HEK293 (cell line): ENCODE measurements at regions not wholly inside any gene's neighbourhood (a gene's known extent, or its start where the extent isn't known, plus 50 kb on each side); places are given as distances from the start of the nearest gene placed in this dataset.

Experiments
- CTCF ChIA-PET: fragments of 350-600 bp; formaldehyde crosslinking; extraction: SDS; loops from one replicate; lab custom pipeline; 2021; ENCODE audit warnings: antibody characterized with exemption; lab: Yijun Ruan, JAX
- POLR2A ChIA-PET: fragments of 300-600 bp; formaldehyde crosslinking; extraction: SDS; loops from one replicate; lab custom pipeline; 2020; ENCODE audit warnings: antibody characterized with exemption, inconsistent platforms; lab: Yijun Ruan, JAX
- H3K27ac ChIP-seq: fragments of 200-500 bp; sonication (Bioruptor generic); 2 replicates; pipeline ENCODE4 v1.5.1; 2014; ENCODE audit warnings: low read depth, low read length, control low read depth, inconsistent platforms; ENCODE audit errors: extremely low read depth
- H3K36me3 ChIP-seq, 2 experiments: fragments of 200-500 bp in 1 of 2; sonication (Bioruptor generic) in 1 of 2; 1 replicate in 1 of 2; 2 replicates in 1 of 2; pipeline ENCODE4 v1.5.1; 2014 to 2017; ENCODE audit warnings: inconsistent platforms in 2 of 2, low read length in 2 of 2; ENCODE audit not compliant: control insufficient read depth in 2 of 2, insufficient read depth in 1 of 2
- H3K4me1 ChIP-seq: fragments of 200-500 bp; sonication (Bioruptor generic); 2 replicates; pipeline ENCODE4 v1.5.1; 2014; ENCODE audit warnings: mild to moderate bottlenecking, low read length, inconsistent platforms; ENCODE audit not compliant: control insufficient read depth, insufficient read depth
- H3K4me3 ChIP-seq: 2 replicates; pipeline ENCODE4 v1.5.1; 2011; ENCODE audit warnings: low read depth, mild to moderate bottlenecking, control low read depth, low read length, moderate library complexity
- H3K9me3 ChIP-seq: fragments of 200-500 bp; sonication (Bioruptor generic); 2 replicates; pipeline ENCODE4 v1.5.1; 2014; ENCODE audit warnings: low read depth, low read length, inconsistent platforms; ENCODE audit not compliant: control insufficient read depth, insufficient read depth
- BCL11A ChIP-seq: fragments of 450-650 bp; formaldehyde crosslinking; IDR thresholded peaks from 2 replicates; pipeline ENCODE4 v1.5.1; 2016; ENCODE audit warnings: low read depth, missing biosample characterization, missing genetic modification characterization
- FEZF1 ChIP-seq: fragments of 450-650 bp; formaldehyde crosslinking; IDR thresholded peaks from 2 replicates; pipeline ENCODE4 v1.5.1; 2016; ENCODE audit warnings: missing biosample characterization, missing genetic modification characterization
- GLI4 ChIP-seq: fragments of 450-650 bp; formaldehyde crosslinking; IDR thresholded peaks from 2 replicates; pipeline ENCODE4 v1.5.1; 2016; ENCODE audit warnings: missing biosample characterization, missing genetic modification characterization
- HOXC10 ChIP-seq: sonication (generic); formaldehyde crosslinking; IDR thresholded peaks from 2 replicates; pipeline ENCODE4 v1.8.1; 2023; ENCODE audit warnings: mild to moderate bottlenecking, missing genetic modification reagents
- KLF16 ChIP-seq: fragments of 450-650 bp; formaldehyde crosslinking; IDR thresholded peaks from 2 replicates; pipeline ENCODE4 v1.5.1; 2017; ENCODE audit warnings: missing biosample characterization, missing genetic modification characterization
- KLF9 ChIP-seq: fragments of 450-650 bp; formaldehyde crosslinking; IDR thresholded peaks from 2 replicates; pipeline ENCODE4 v1.5.1; 2016; ENCODE audit warnings: missing biosample characterization, missing genetic modification characterization, low read depth
- MZF1 ChIP-seq: fragments of 450-650 bp; formaldehyde crosslinking; IDR thresholded peaks from 2 replicates; pipeline ENCODE4 v1.5.1; 2017; ENCODE audit warnings: missing biosample characterization, missing genetic modification characterization, borderline replicate concordance
- PATZ1 ChIP-seq: fragments of 450-650 bp; formaldehyde crosslinking; IDR thresholded peaks from 2 replicates; pipeline ENCODE4 v1.5.1; 2016; ENCODE audit warnings: missing biosample characterization, missing genetic modification characterization
- WT1 ChIP-seq: fragments of 450-650 bp; formaldehyde crosslinking; IDR thresholded peaks from 2 replicates; pipeline ENCODE4 v1.5.1; 2016; ENCODE audit warnings: missing biosample characterization, missing genetic modification characterization
- ZBTB44 ChIP-seq: fragments of 450-650 bp; IDR thresholded peaks from 2 replicates; pipeline ENCODE4 v1.5.1; 2018; ENCODE audit warnings: missing biosample characterization, mild to moderate bottlenecking, missing genetic modification characterization
- ZNF133 ChIP-seq: fragments of 450-650 bp; formaldehyde crosslinking; IDR thresholded peaks from 2 replicates; pipeline ENCODE4 v1.5.1; 2016; ENCODE audit warnings: missing biosample characterization, missing genetic modification characterization
- ZNF184 ChIP-seq: fragments of 450-650 bp; IDR thresholded peaks from 2 replicates; pipeline ENCODE4 v1.5.1; 2018; ENCODE audit warnings: missing biosample characterization, mild to moderate bottlenecking, missing genetic modification characterization
- ZNF2 ChIP-seq: fragments of 450-650 bp; formaldehyde crosslinking; IDR thresholded peaks from 2 replicates; pipeline ENCODE4 v1.5.1; 2016; ENCODE audit warnings: missing biosample characterization, missing genetic modification characterization
- ZNF211 ChIP-seq: fragments of 450-650 bp; formaldehyde crosslinking; IDR thresholded peaks from 2 replicates; pipeline ENCODE4 v1.5.1; 2016; ENCODE audit warnings: low read depth, missing biosample characterization, missing genetic modification characterization
- ZNF239 ChIP-seq: fragments of 450-650 bp; formaldehyde crosslinking; IDR thresholded peaks from 2 replicates; pipeline ENCODE4 v1.5.1; 2016; ENCODE audit warnings: missing biosample characterization, missing genetic modification characterization
- ZNF274 ChIP-seq, 2 experiments: fragments of 200-500 bp in 1 of 2; fragments of 450-650 bp in 1 of 2; sonication (Bioruptor generic) in 1 of 2; formaldehyde crosslinking in 1 of 2; IDR thresholded peaks; 2 replicates each; pipeline versions ENCODE4 v1.5.1 to v1.6.1; 2014 to 2016; ENCODE audit warnings: borderline replicate concordance in 1 of 2, inconsistent platforms in 1 of 2, low read length in 1 of 2, missing biosample characterization in 1 of 2, missing genetic modification characterization in 1 of 2
- ZNF335 ChIP-seq: fragments of 450-650 bp; formaldehyde crosslinking; conservative IDR thresholded peaks from 2 replicates; pipeline ENCODE4 v1.5.1; 2016; ENCODE audit warnings: missing biosample characterization, missing genetic modification characterization
- ZNF391 ChIP-seq: fragments of 450-650 bp; formaldehyde crosslinking; IDR thresholded peaks from 2 replicates; pipeline ENCODE4 v1.5.1; 2016; ENCODE audit warnings: low read depth, missing biosample characterization, missing genetic modification characterization, borderline replicate concordance
- ZNF423 ChIP-seq: fragments of 450-650 bp; formaldehyde crosslinking; IDR thresholded peaks from 2 replicates; pipeline ENCODE4 v1.5.1; 2016; ENCODE audit warnings: missing biosample characterization, missing genetic modification characterization
- ZNF426 ChIP-seq: fragments of 450-650 bp; formaldehyde crosslinking; IDR thresholded peaks from 2 replicates; pipeline ENCODE4 v1.5.1; 2017; ENCODE audit warnings: missing biosample characterization, missing genetic modification characterization, mild to moderate bottlenecking, inconsistent platforms, moderate library complexity
- ZNF544 ChIP-seq: fragments of 450-650 bp; formaldehyde crosslinking; IDR thresholded peaks from 2 replicates; pipeline ENCODE4 v1.5.0; 2017; ENCODE audit warnings: missing biosample characterization, missing genetic modification characterization
- ZNF555 ChIP-seq: fragments of 450-650 bp; formaldehyde crosslinking; conservative IDR thresholded peaks from 2 replicates; pipeline ENCODE4 v1.5.1; 2017; ENCODE audit warnings: missing biosample characterization, mild to moderate bottlenecking, missing genetic modification characterization, inconsistent platforms
- ZNF558 ChIP-seq: fragments of 450-650 bp; formaldehyde crosslinking; IDR thresholded peaks from 2 replicates; pipeline ENCODE4 v1.5.1; 2016; ENCODE audit warnings: missing biosample characterization, missing genetic modification characterization
- ZNF596 ChIP-seq: fragments of 450-650 bp; IDR thresholded peaks from 2 replicates; pipeline ENCODE4 v1.5.0; 2018; ENCODE audit warnings: missing biosample characterization, mild to moderate bottlenecking, missing genetic modification characterization, moderate library complexity
- ZNF610 ChIP-seq: fragments of 450-650 bp; formaldehyde crosslinking; IDR thresholded peaks from 2 replicates; pipeline ENCODE4 v1.5.1; 2016; ENCODE audit warnings: missing biosample characterization, missing genetic modification characterization, borderline replicate concordance
- ZNF624 ChIP-seq: fragments of 450-650 bp; formaldehyde crosslinking; IDR thresholded peaks from 2 replicates; pipeline ENCODE4 v1.5.1; 2017; ENCODE audit warnings: missing biosample characterization, missing genetic modification characterization
- ZNF677 ChIP-seq: fragments of 450-650 bp; IDR thresholded peaks from 2 replicates; pipeline ENCODE4 v1.5.0; 2018; ENCODE audit warnings: missing biosample characterization, mild to moderate bottlenecking, missing genetic modification characterization, moderate library complexity
- ZNF692 ChIP-seq: fragments of 450-650 bp; formaldehyde crosslinking; IDR thresholded peaks from 2 replicates; pipeline ENCODE4 v1.5.1; 2016; ENCODE audit warnings: missing biosample characterization, missing genetic modification characterization
- ZNF704 ChIP-seq: fragments of 450-650 bp; formaldehyde crosslinking; IDR thresholded peaks from 2 replicates; pipeline ENCODE4 v1.5.1; 2016; ENCODE audit warnings: missing biosample characterization, missing genetic modification characterization
- ZSCAN16 ChIP-seq: fragments of 450-650 bp; formaldehyde crosslinking; IDR thresholded peaks from 2 replicates; pipeline ENCODE4 v1.5.1; 2016; ENCODE audit warnings: missing biosample characterization, missing genetic modification characterization

- TF ChIP-seq ZNF184 = no peak
- TF ChIP-seq ZNF677 (tag by site-specific recombination) = no peak
- no peak for TF ChIP-seq ZBTB44 (tag by site-specific recombination)
Measured at GRCh38 chr3:182124716-182125115, 413.0 kb downstream of the SOX2 start (continued).

GRCh38 chr3:182129740-182130139 lies 418.0 kb downstream of the SOX2 start:
- H3K4me1 ChIP-seq = no peaks in the 10 kb centered on the region
- no peaks in the 10 kb centered on the region for H3K9me3 ChIP-seq
- TF ChIP-seq KLF16 (no peak), GLI4 (tag by site-specific recombination) (no peak), ZNF596 (no peak), ZNF624 (tag by site-specific recombination) (no peak), HOXC10 (no peak), ZNF555 (tag by site-specific recombination) (no peak), ZSCAN16 (tag by site-specific recombination) (no peak), ZNF211 (tag by site-specific recombination) (no peak), ZNF391 (tag by site-specific recombination) (no peak), PATZ1 (tag by site-specific recombination) (no peak), ZNF558 (no peak), WT1 (tag by site-specific recombination) (no peak), ZNF423 (no peak), ZNF133 (no peak), KLF9 (tag by site-specific recombination) (no peak), MZF1 (no peak), ZNF610 (tag by site-specific recombination) (no peak), FEZF1 (tag by site-specific recombination) (no peak)
- no peak overlapping the region for H3K4me3 ChIP-seq
- no peaks in the 10 kb centered on the region for H3K36me3 ChIP-seq
- ChIA-PET POLR2A (no interaction called here), CTCF (interaction anchor here (0.7 kb wide), 1 partner anchor 421 kb away, joined by 3 read pairs; no protein-coding TSS in a partner anchor)
- no peak overlapping the region for H3K27ac ChIP-seq

GRCh38 chr3:182133752-182134151 lies 422.0 kb downstream of the SOX2 start:
- Histone ChIP-seq H3K27ac (no peak overlapping the region), H3K4me1 (no peaks in the 10 kb centered on the region), H3K9me3 (no peaks in the 10 kb centered on the region), H3K36me3 (no peaks in the 10 kb centered on the region), H3K4me3 (no peak overlapping the region)
- CTCF ChIA-PET = no interaction called here
- POLR2A ChIA-PET = no interaction called here
- no peak for TF ChIP-seq ZNF239 (tag by site-specific recombination)
- no peak for TF ChIP-seq ZNF624 (tag by site-specific recombination)
- no peak for TF ChIP-seq ZNF335 (tag by site-specific recombination)
- no peak for TF ChIP-seq ZNF692 (tag by site-specific recombination)
- no peak for TF ChIP-seq ZNF544 (tag by site-specific recombination)
- no peak for TF ChIP-seq ZNF2 (tag by site-specific recombination)
- no peak for TF ChIP-seq ZNF426 (tag by site-specific recombination)
- TF ChIP-seq ZNF704 (tag by site-specific recombination) = no peak
- no peak for TF ChIP-seq ZNF274 (IDR thresholded peaks at IDR 0.05; ENCODE audit: low read length)
- no peak for TF ChIP-seq ZNF274 (tag by site-specific recombination; IDR thresholded peaks at IDR 0.05; ENCODE audit: borderline replicate concordance)
- TF ChIP-seq BCL11A (tag by site-specific recombination) = no peak
